HG03558 (cell line): ENCODE measurements at regions not wholly inside any gene's neighbourhood (a gene's known extent, or its start where the extent isn't known, plus 50 kb on each side); places are given as distances from the start of the nearest gene placed in this dataset.

Source experiments
- ATAC-seq: cut with Tn5 transposase; IDR thresholded peaks from one replicate; pipeline ENCODE4 v1.9.1; 2021; ENCODE audit warnings: moderate number of reproducible peaks; ENCODE audit not compliant: unreplicated experiment; ENCODE audit errors: extremely low read depth

GRCh38 chr2:215777465-215778044, 235.8 kb downstream of the MREG start:
- no peak for ATAC-seq

- no peak for ATAC-seq
Observed at GRCh38 chr2:215775106-215775505, 238.2 kb downstream of the MREG start.

- ATAC-seq = no peak
Observed at GRCh38 chr2:215773728-215774127, 239.6 kb downstream of the MREG start.

- no peak for ATAC-seq
Observed at GRCh38 chr2:215772634-215773563, 240.5 kb downstream of the MREG start.

- ATAC-seq = no peak
Observed at GRCh38 chr2:215772003-215772402, 241.3 kb downstream of the MREG start.

GRCh38 chr2:215771241-215771640, 242.1 kb downstream of the MREG start:
- no peak for ATAC-seq

GRCh38 chr2:215770668-215771067, 242.7 kb downstream of the MREG start:
- no peak for ATAC-seq

- no peak for ATAC-seq
Observed at GRCh38 chr2:215769246-215769645, 244.1 kb downstream of the MREG start.

GRCh38 chr2:215767625-215768024, 245.7 kb downstream of the MREG start:
- no peak for ATAC-seq

- no peak for ATAC-seq
Observed at GRCh38 chr2:215765729-215766360, 247.5 kb downstream of the MREG start.

GRCh38 chr2:215764441-215765048, 248.8 kb downstream of the MREG start:
- no peak for ATAC-seq

GRCh38 chr2:215760557-215760956, 252.8 kb downstream of the MREG start:
- no peak for ATAC-seq

GRCh38 chr2:215760091-215760490, 253.3 kb downstream of the MREG start:
- ATAC-seq = no peak

GRCh38 chr2:215758691-215759090, 254.7 kb downstream of the MREG start:
- ATAC-seq = no peak

GRCh38 chr2:215756346-215756730, 257.0 kb downstream of the MREG start:
- ATAC-seq = no peak

GRCh38 chr2:215755641-215756345, 257.6 kb downstream of the MREG start:
- ATAC-seq = no peak

GRCh38 chr2:215754546-215754945, 258.8 kb downstream of the MREG start:
- ATAC-seq = no peak

GRCh38 chr2:215753808-215754207, 259.5 kb downstream of the MREG start:
- no peak for ATAC-seq

- ATAC-seq = no peak
Observed at GRCh38 chr2:215752991-215753390, 260.4 kb downstream of the MREG start.

GRCh38 chr2:215752436-215752835, 260.9 kb downstream of the MREG start:
- ATAC-seq = no peak
